ENCODE measurements at regions not wholly inside any gene's neighbourhood (a gene's known extent, or its start where the extent isn't known, plus 50 kb on each side); places are given as distances from the start of the nearest gene placed in this dataset.

GRCh38 chr3:132187746-132188145 lies 129.5 kb upstream of the ACP3 start:
- TF ChIP-seq CTCF (IDR thresholded peaks at IDR 0.05) (no peak), POLR2A (IDR thresholded peaks at IDR 0.05) (no peak), POLR2AphosphoS5 (IDR thresholded peaks at IDR 0.05; ENCODE audit: insufficient read depth in 1 of 2, low read depth in 1 of 2) (no peak)
